HEK293T (cell line): ENCODE measurements at regions not wholly inside any gene's neighbourhood (a gene's known extent, or its start where the extent isn't known, plus 50 kb on each side); places are given as distances from the start of the nearest gene placed in this dataset.

ENCODE experiments used
- ARNT ChIP-seq: fragments of 450-650 bp; IDR thresholded peaks from 2 replicates; pipeline ENCODE4 v1.6.1; 2017; ENCODE audit warnings: mild to moderate bottlenecking
- BHLHE40 ChIP-seq: fragments of 450-650 bp; IDR thresholded peaks from 2 replicates; pipeline ENCODE4 v1.6.1; 2016; ENCODE audit warnings: mild to moderate bottlenecking, moderate library complexity, borderline replicate concordance
- CTBP1 ChIP-seq: fragments of 450-650 bp; IDR thresholded peaks from 2 replicates; pipeline ENCODE4 v1.6.1; 2016; ENCODE audit warnings: borderline replicate concordance
- ELF4 ChIP-seq: fragments of 450-650 bp; IDR thresholded peaks from 2 replicates; pipeline ENCODE4 v1.6.1; 2017; ENCODE audit warnings: antibody characterized with exemption
- FOXA1 ChIP-seq: fragments of 450-650 bp; IDR thresholded peaks from 2 replicates; pipeline ENCODE4 v1.6.1; 2016; ENCODE audit warnings: mild to moderate bottlenecking
- FOXK2 ChIP-seq: fragments of 450-650 bp; IDR thresholded peaks from 2 replicates; pipeline ENCODE4 v1.6.1; 2016; ENCODE audit warnings: mild to moderate bottlenecking
- FOXM1 ChIP-seq: fragments of 450-650 bp; IDR thresholded peaks from 2 replicates; pipeline ENCODE4 v1.6.1; 2017; ENCODE audit warnings: mild to moderate bottlenecking, borderline replicate concordance
- HDGF ChIP-seq: fragments of 450-650 bp; IDR thresholded peaks from 2 replicates; pipeline ENCODE4 v1.6.1; 2017; ENCODE audit warnings: antibody characterized with exemption, borderline replicate concordance
- NFRKB ChIP-seq: fragments of 450-650 bp; IDR thresholded peaks from 2 replicates; pipeline ENCODE4 v1.6.1; 2016; ENCODE audit warnings: mild to moderate bottlenecking, moderate library complexity
- SP1 ChIP-seq: fragments of 450-650 bp; IDR thresholded peaks from 2 replicates; pipeline ENCODE4 v1.6.1; 2017
- SUZ12 ChIP-seq: fragments of 450-650 bp; IDR thresholded peaks from 2 replicates; pipeline ENCODE4 v1.6.1; 2016; ENCODE audit warnings: mild to moderate bottlenecking
- TARDBP ChIP-seq: fragments of 450-650 bp; IDR thresholded peaks from 2 replicates; pipeline ENCODE4 v1.6.1; 2016
- ZNF384 ChIP-seq: fragments of 450-650 bp; IDR thresholded peaks from 2 replicates; pipeline ENCODE4 v1.6.1; 2016
- TF ChIP-seq, protein P1 (sequence below): fragments of 450-650 bp; IDR thresholded peaks from 2 replicates; pipeline ENCODE4 v1.6.1; 2016

DNA sequence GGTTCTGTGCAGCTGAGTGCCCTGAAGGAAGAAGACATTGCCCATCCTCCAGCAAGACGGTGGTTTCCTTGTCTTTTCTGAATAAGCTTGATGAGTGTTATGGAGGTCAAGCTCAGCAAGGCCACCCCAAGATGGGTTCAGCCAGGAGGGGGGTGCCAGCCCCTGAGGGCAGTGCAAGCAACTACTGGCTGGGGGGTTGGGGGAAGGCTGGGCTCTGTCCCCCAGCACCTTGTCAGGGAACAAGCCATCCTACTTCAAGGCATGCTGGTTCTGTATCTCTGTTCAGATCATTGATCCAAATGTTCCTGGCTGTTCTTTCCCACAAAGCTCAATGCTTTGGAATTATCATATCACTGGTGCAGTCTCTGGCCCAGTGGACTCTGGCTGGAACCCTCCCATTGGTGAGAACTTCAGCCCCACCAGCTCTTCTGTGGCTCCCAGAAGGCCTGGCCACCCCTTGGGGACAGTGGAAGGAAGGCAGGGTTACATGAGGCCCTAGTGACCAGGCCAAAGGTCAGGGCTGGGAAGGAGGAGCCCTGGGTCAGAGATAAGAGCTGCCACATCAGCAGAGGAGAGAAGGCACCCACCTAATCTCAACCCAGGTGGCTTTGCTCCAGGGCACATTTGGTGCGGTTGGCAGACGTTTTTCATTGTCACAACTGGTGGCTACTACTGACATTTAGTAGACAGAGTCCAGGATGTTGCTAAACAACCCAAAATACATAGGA is 280.2 kb downstream of the IRX2 start:
- TF ChIP-seq FOXK2 (no peak), ZNF384 (no peak), ARNT (no peak), SUZ12 (no peak), FOXM1 (no peak), CTBP1 (no peak), TARDBP (no peak), NFRKB (no peak), SP1 (no peak), FOXA1 (no peak), BHLHE40 (no peak), HDGF (no peak), ELF4 (no peak)
- TF ChIP-seq, protein P1, sequence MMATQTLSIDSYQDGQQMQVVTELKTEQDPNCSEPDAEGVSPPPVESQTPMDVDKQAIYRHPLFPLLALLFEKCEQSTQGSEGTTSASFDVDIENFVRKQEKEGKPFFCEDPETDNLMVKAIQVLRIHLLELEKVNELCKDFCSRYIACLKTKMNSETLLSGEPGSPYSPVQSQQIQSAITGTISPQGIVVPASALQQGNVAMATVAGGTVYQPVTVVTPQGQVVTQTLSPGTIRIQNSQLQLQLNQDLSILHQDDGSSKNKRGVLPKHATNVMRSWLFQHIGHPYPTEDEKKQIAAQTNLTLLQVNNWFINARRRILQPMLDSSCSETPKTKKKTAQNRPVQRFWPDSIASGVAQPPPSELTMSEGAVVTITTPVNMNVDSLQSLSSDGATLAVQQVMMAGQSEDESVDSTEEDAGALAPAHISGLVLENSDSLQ, result no peak
